ENCODE measurements at regions not wholly inside any gene's neighbourhood (a gene's known extent, or its start where the extent isn't known, plus 50 kb on each side); places are given as distances from the start of the nearest gene placed in this dataset.

DNA sequence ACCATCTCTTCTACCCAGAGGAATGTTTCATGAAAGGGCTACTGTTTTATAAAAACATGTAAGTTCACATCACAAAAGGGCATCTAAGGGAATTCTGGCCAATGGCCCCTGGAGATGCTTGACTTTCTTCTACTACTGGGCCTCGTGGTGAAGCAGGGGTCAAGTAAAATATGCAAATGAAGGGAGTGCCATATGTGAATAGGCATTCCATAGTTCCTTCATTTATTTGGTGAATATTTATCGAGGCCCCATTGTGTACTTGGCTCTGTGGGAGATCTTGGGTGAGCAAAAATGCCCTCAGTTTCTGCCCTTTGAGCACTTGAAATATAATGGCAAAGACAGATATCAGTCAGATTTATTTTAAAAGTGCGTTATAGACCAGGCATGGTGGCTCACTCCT, 101.3 kb upstream of the CACNA2D3 start:
- FAIRE-seq: no peak
- Histone ChIP-seq H3K9me3 (ENCODE audit: insufficient read depth, low read depth, low read length) (no peaks in the 10 kb centered on the region), H3K27me3 (ENCODE audit: insufficient read depth, low read length) (no peaks in the 10 kb centered on the region), H3K4me2 (ENCODE audit: low read length) (no peak overlapping the region), H3K9ac (ENCODE audit: low read length) (no peak overlapping the region), H3K79me2 (ENCODE audit: insufficient read depth, low read length) (no peaks in the 10 kb centered on the region), H4K20me1 (ENCODE audit: insufficient read depth, low read length) (no peaks in the 10 kb centered on the region), H3K27ac (ENCODE audit: low read depth, low read length) (no peak overlapping the region), H3K4me1 (ENCODE audit: insufficient read depth, low read length) (no peaks in the 10 kb centered on the region), H3K36me3 (ENCODE audit: insufficient read depth, low read length) (no peaks in the 10 kb centered on the region), H3K4me3 (ENCODE audit: insufficient read depth, low read depth, low read length) (no peak overlapping the region), H2AFZ (ENCODE audit: low read depth, low read length) (no peak overlapping the region)
- peaks cover 9% of the 10 kb centered on the region for H3K9me3 Mint-ChIP-seq (ENCODE audit: unreplicated experiment)
- peaks cover 7% of the 10 kb centered on the region for H3K27me3 Mint-ChIP-seq (ENCODE audit: low read depth, unreplicated experiment)
- H3K36me3 Mint-ChIP-seq (ENCODE audit: low read depth, unreplicated experiment): no peaks in the 10 kb centered on the region
- no peak for DNase-seq (ENCODE audit: low read depth)
- no peaks in the 10 kb centered on the region for H3K4me1 Mint-ChIP-seq (ENCODE audit: low read depth, unreplicated experiment)
- no peak overlapping the region for H3K4me3 Mint-ChIP-seq (ENCODE audit: unreplicated experiment)
- no peak for TF ChIP-seq EZH2 (IDR thresholded peaks at IDR 0.05; ENCODE audit: insufficient read depth, low read length)
- TF ChIP-seq, protein P1, sequence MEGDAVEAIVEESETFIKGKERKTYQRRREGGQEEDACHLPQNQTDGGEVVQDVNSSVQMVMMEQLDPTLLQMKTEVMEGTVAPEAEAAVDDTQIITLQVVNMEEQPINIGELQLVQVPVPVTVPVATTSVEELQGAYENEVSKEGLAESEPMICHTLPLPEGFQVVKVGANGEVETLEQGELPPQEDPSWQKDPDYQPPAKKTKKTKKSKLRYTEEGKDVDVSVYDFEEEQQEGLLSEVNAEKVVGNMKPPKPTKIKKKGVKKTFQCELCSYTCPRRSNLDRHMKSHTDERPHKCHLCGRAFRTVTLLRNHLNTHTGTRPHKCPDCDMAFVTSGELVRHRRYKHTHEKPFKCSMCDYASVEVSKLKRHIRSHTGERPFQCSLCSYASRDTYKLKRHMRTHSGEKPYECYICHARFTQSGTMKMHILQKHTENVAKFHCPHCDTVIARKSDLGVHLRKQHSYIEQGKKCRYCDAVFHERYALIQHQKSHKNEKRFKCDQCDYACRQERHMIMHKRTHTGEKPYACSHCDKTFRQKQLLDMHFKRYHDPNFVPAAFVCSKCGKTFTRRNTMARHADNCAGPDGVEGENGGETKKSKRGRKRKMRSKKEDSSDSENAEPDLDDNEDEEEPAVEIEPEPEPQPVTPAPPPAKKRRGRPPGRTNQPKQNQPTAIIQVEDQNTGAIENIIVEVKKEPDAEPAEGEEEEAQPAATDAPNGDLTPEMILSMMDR (IDR thresholded peaks at IDR 0.05; ENCODE audit: insufficient read depth, low read depth, low read length): no peak
- H3K27ac Mint-ChIP-seq (ENCODE audit: unreplicated experiment): no peak overlapping the region

DNA sequence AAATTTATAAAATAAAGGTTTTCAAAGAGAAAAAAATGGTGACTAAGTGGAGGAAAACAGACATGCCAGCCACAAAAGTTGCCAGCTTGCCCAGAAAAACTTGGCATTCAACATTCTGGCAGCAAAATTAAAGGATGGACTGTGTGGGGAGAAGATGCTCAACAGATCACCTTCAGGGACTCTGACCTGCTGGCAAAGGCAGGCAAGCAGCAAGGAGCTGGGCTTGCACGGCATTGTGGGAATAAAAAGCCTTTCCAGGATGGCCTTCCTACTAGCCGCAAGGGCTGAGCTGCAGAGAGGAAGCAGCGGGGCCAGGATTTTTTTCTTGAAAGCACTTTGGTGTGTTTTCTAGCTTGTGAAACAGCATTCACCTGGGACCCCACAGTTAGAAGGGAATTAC, 101.9 kb upstream of the CACNA2D3 start:
- FAIRE-seq: no peak
- Mint-ChIP-seq H3K4me1 (ENCODE audit: low read depth, unreplicated experiment) (no peaks in the 10 kb centered on the region), H3K36me3 (ENCODE audit: low read depth, unreplicated experiment) (no peaks in the 10 kb centered on the region), H3K27me3 (ENCODE audit: low read depth, unreplicated experiment) (peaks cover 8% of the 10 kb centered on the region), H3K27ac (ENCODE audit: unreplicated experiment) (no peak overlapping the region), H3K4me3 (ENCODE audit: unreplicated experiment) (no peak overlapping the region), H3K9me3 (ENCODE audit: unreplicated experiment) (peaks cover 9% of the 10 kb centered on the region)
- TF ChIP-seq EZH2 (IDR thresholded peaks at IDR 0.05; ENCODE audit: insufficient read depth, low read length): no peak
- TF ChIP-seq, protein P1 (IDR thresholded peaks at IDR 0.05; ENCODE audit: insufficient read depth, low read depth, low read length): no peak
- no peak overlapping the region for H3K4me3 ChIP-seq (ENCODE audit: insufficient read depth, low read depth, low read length)
- no peak overlapping the region for H2AFZ ChIP-seq (ENCODE audit: low read depth, low read length)
- no peaks in the 10 kb centered on the region for H3K27me3 ChIP-seq (ENCODE audit: insufficient read depth, low read length)
- no peaks in the 10 kb centered on the region for H3K36me3 ChIP-seq (ENCODE audit: insufficient read depth, low read length)
- no peaks in the 10 kb centered on the region for H3K9me3 ChIP-seq (ENCODE audit: insufficient read depth, low read depth, low read length)
- no peak overlapping the region for H3K4me2 ChIP-seq (ENCODE audit: low read length)
- DNase-seq (ENCODE audit: low read depth): no peak
- H3K9ac ChIP-seq (ENCODE audit: low read length): no peak overlapping the region
- H3K4me1 ChIP-seq (ENCODE audit: insufficient read depth, low read length): no peaks in the 10 kb centered on the region
- no peak overlapping the region for H3K27ac ChIP-seq (ENCODE audit: low read depth, low read length)
- H4K20me1 ChIP-seq (ENCODE audit: insufficient read depth, low read length): no peaks in the 10 kb centered on the region
- no peaks in the 10 kb centered on the region for H3K79me2 ChIP-seq (ENCODE audit: insufficient read depth, low read length)

DNA sequence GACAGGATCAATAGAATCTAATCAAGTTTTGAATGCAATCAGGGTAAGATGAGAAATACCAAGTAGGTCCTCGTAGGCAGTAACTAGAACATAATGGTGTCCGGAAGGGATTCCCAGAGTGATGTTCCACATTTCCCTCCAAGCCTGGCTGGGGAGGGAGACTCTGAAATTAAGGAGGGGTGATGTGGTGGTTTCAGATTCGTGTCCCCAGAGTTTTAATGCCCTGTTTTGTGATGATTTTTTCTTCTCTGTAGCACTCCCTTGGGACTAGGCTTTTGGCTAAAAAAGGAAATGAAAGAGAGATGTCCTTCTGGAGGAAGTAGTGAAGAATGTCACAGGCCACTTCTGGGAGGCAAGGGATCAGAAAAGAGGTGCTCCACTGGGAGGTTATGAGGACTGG, 108.3 kb upstream of the CACNA2D3 start:
- Mint-ChIP-seq H3K4me1 (ENCODE audit: low read depth, unreplicated experiment) (no peaks in the 10 kb centered on the region), H3K4me3 (ENCODE audit: unreplicated experiment) (no peak overlapping the region), H3K9me3 (ENCODE audit: unreplicated experiment) (peaks cover 5% of the 10 kb centered on the region), H3K36me3 (ENCODE audit: low read depth, unreplicated experiment) (no peaks in the 10 kb centered on the region), H3K27me3 (ENCODE audit: low read depth, unreplicated experiment) (peaks cover 6% of the 10 kb centered on the region), H3K27ac (ENCODE audit: unreplicated experiment) (no peak overlapping the region)
- Histone ChIP-seq H3K27ac (ENCODE audit: low read depth, low read length) (no peak overlapping the region), H4K20me1 (ENCODE audit: insufficient read depth, low read length) (no peaks in the 10 kb centered on the region), H2AFZ (ENCODE audit: low read depth, low read length) (no peak overlapping the region), H3K27me3 (ENCODE audit: insufficient read depth, low read length) (no peaks in the 10 kb centered on the region), H3K4me3 (ENCODE audit: insufficient read depth, low read depth, low read length) (no peak overlapping the region), H3K4me1 (ENCODE audit: insufficient read depth, low read length) (no peaks in the 10 kb centered on the region), H3K9me3 (ENCODE audit: insufficient read depth, low read depth, low read length) (no peaks in the 10 kb centered on the region), H3K79me2 (ENCODE audit: insufficient read depth, low read length) (no peaks in the 10 kb centered on the region), H3K9ac (ENCODE audit: low read length) (no peak overlapping the region), H3K36me3 (ENCODE audit: insufficient read depth, low read length) (no peaks in the 10 kb centered on the region), H3K4me2 (ENCODE audit: low read length) (no peak overlapping the region)
- FAIRE-seq (no peak), DNase-seq (ENCODE audit: low read depth) (no peak)
- TF ChIP-seq, protein P1 (IDR thresholded peaks at IDR 0.05; ENCODE audit: insufficient read depth, low read depth, low read length): no peak
- no peak for TF ChIP-seq EZH2 (IDR thresholded peaks at IDR 0.05; ENCODE audit: insufficient read depth, low read length)

Data from astrocyte (in vitro differentiated cells and primary cell).